ENCODE measurements at regions not wholly inside any gene's neighbourhood (a gene's known extent, or its start where the extent isn't known, plus 50 kb on each side); places are given as distances from the start of the nearest gene placed in this dataset.

DNA sequence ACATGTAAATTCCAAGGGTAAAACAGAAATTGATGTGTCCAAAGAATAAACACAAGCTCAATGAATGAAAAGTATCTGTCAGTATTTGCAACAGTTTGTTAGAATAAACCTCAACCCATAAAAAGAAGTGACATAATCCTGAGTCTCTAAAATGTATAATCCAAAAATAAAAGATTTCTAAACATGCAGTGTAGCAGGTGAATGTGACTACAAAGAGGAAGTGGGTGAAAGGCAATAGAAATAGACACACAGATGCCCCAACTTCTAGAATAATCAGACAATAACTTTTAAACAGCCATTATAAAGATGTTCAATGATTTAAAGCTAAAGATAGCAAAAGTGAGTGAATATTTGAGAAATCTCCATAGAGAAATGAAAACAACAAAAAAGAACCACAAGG is 1009.2 kb upstream of the GJE1 start:
- TF ChIP-seq, protein P1, sequence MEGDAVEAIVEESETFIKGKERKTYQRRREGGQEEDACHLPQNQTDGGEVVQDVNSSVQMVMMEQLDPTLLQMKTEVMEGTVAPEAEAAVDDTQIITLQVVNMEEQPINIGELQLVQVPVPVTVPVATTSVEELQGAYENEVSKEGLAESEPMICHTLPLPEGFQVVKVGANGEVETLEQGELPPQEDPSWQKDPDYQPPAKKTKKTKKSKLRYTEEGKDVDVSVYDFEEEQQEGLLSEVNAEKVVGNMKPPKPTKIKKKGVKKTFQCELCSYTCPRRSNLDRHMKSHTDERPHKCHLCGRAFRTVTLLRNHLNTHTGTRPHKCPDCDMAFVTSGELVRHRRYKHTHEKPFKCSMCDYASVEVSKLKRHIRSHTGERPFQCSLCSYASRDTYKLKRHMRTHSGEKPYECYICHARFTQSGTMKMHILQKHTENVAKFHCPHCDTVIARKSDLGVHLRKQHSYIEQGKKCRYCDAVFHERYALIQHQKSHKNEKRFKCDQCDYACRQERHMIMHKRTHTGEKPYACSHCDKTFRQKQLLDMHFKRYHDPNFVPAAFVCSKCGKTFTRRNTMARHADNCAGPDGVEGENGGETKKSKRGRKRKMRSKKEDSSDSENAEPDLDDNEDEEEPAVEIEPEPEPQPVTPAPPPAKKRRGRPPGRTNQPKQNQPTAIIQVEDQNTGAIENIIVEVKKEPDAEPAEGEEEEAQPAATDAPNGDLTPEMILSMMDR (conservative IDR thresholded peaks at IDR 0.05; ENCODE audit: low read depth, low read length): no peak
- TF ChIP-seq EZH2 (IDR thresholded peaks at IDR 0.05; ENCODE audit: borderline replicate concordance, low read depth, low read length, poor library complexity, severe bottlenecking): no peak

Data from A673 (cell line).